Mesothelial cell of epicardium (in vitro differentiated cells): ENCODE measurements at regions not wholly inside any gene's neighbourhood (a gene's known extent, or its start where the extent isn't known, plus 50 kb on each side); places are given as distances from the start of the nearest gene placed in this dataset.
A peak's percentile ranks its signal among the peaks of the same experiment; 100 is the strongest.

Experiments used
- DNase-seq, 2 experiments: peaks; one replicate each; pipeline ENCODE4 v3.0.0; 2021; ENCODE audit warnings: low spot score in 2 of 2; ENCODE audit not compliant: unreplicated experiment in 2 of 2
- H3K27ac Mint-ChIP-seq: 2 replicates; pipeline ENCODE4 v1.8.0; 2021; ENCODE audit warnings: mixed read lengths
- H3K27me3 Mint-ChIP-seq: 2 replicates; pipeline ENCODE4 v1.8.0; 2021; ENCODE audit warnings: low read depth, mixed read lengths
- H3K36me3 Mint-ChIP-seq: 2 replicates; pipeline ENCODE4 v1.8.0; 2021; ENCODE audit warnings: mixed read lengths
- H3K4me1 Mint-ChIP-seq: 2 replicates; pipeline ENCODE4 v1.8.0; 2021; ENCODE audit warnings: mixed read lengths
- H3K4me3 Mint-ChIP-seq: 2 replicates; pipeline ENCODE4 v1.8.0; 2021; ENCODE audit warnings: mild to moderate bottlenecking, moderate library complexity, mixed read lengths
- H3K9me3 Mint-ChIP-seq: 2 replicates; pipeline ENCODE4 v1.8.0; 2021; ENCODE audit warnings: mixed read lengths
- CTCF ChIP-seq: fragments of 200-600 bp; sonication (generic); IDR thresholded peaks from one replicate; pipeline ENCODE4 v1.5.0; 2021; ENCODE audit warnings: antibody characterized with exemption; ENCODE audit not compliant: unreplicated experiment

- H3K27ac Mint-ChIP-seq = peak overlapping the region; percentile 6
- no peak for DNase-seq
- H3K27me3 Mint-ChIP-seq = no peaks in the 10 kb centered on the region
- no peak for TF ChIP-seq CTCF
- peaks cover 4% of the 10 kb centered on the region for H3K9me3 Mint-ChIP-seq
- no peak overlapping the region for H3K4me3 Mint-ChIP-seq
- H3K4me1 Mint-ChIP-seq = peaks cover 63% of the 10 kb centered on the region
- no peaks in the 10 kb centered on the region for H3K36me3 Mint-ChIP-seq
Observed at GRCh38 chr1:59016390-59016789, 232.5 kb upstream of the JUN start.

- Mint-ChIP-seq H3K27ac (no peak overlapping the region), H3K9me3 (peaks cover 4% of the 10 kb centered on the region), H3K4me1 (peaks cover 56% of the 10 kb centered on the region), H3K27me3 (no peaks in the 10 kb centered on the region), H3K4me3 (no peak overlapping the region), H3K36me3 (no peaks in the 10 kb centered on the region)
- DNase-seq = no peak
- TF ChIP-seq CTCF = no peak
Observed at GRCh38 chr1:59017501-59018231, 233.8 kb upstream of the JUN start.

- no peak for DNase-seq
- Mint-ChIP-seq H3K27ac (no peak overlapping the region), H3K4me3 (no peak overlapping the region), H3K4me1 (peaks cover 48% of the 10 kb centered on the region), H3K9me3 (peaks cover 4% of the 10 kb centered on the region), H3K27me3 (no peaks in the 10 kb centered on the region), H3K36me3 (no peaks in the 10 kb centered on the region)
- no peak for TF ChIP-seq CTCF
Observed at GRCh38 chr1:59018446-59018845, 234.6 kb upstream of the JUN start.

- Mint-ChIP-seq H3K36me3 (no peaks in the 10 kb centered on the region), H3K27me3 (no peaks in the 10 kb centered on the region), H3K27ac (no peak overlapping the region), H3K4me3 (no peak overlapping the region), H3K9me3 (peaks cover 4% of the 10 kb centered on the region), H3K4me1 (peaks cover 44% of the 10 kb centered on the region)
- no peak for TF ChIP-seq CTCF
- no peak for DNase-seq
Observed at GRCh38 chr1:59018860-59019259, 235.0 kb upstream of the JUN start.

GRCh38 chr1:59020151-59020997 is 236.5 kb upstream of the JUN start:
- Mint-ChIP-seq H3K36me3 (no peaks in the 10 kb centered on the region), H3K9me3 (peaks cover 4% of the 10 kb centered on the region), H3K4me1 (peaks cover 32% of the 10 kb centered on the region), H3K27me3 (no peaks in the 10 kb centered on the region), H3K27ac (peak overlapping the region; percentile 23), H3K4me3 (no peak overlapping the region)
- no peak for TF ChIP-seq CTCF
- DNase-seq = peak in 1 of 2 experiments; percentile 7
